ENCODE measurements at regions not wholly inside any gene's neighbourhood (a gene's known extent, or its start where the extent isn't known, plus 50 kb on each side); places are given as distances from the start of the nearest gene placed in this dataset.

- TF ChIP-seq POLR2A (IDR thresholded peaks at IDR 0.05) (no peak), CTCF (IDR thresholded peaks at IDR 0.05) (no peak)
These were observed 160.4 kb downstream of the PRDM6 start for GRCh38 chr5:123249446-123249845.
